ENCODE measurements at regions not wholly inside any gene's neighbourhood (a gene's known extent, or its start where the extent isn't known, plus 50 kb on each side); places are given as distances from the start of the nearest gene placed in this dataset.

DNA sequence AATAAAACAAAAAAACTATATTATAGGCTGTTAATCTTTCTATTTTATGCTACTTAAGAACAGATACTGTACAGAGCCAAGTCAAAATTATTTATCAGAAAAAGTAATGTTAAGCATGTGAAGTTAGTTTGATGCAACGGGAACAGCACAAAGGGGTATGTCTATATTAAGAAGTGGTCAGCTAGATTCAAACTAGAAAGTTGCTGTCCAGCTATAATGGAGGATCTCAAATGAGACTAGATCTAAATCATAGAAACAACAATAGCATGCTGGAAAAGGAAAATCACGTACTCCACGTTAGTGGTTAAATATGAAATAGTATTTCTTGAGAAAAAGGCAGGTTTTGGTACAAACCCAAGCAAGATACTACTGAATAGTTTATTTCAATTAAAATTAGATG is 1124.0 kb downstream of the GRIK2 start:
- TF ChIP-seq, protein P1, sequence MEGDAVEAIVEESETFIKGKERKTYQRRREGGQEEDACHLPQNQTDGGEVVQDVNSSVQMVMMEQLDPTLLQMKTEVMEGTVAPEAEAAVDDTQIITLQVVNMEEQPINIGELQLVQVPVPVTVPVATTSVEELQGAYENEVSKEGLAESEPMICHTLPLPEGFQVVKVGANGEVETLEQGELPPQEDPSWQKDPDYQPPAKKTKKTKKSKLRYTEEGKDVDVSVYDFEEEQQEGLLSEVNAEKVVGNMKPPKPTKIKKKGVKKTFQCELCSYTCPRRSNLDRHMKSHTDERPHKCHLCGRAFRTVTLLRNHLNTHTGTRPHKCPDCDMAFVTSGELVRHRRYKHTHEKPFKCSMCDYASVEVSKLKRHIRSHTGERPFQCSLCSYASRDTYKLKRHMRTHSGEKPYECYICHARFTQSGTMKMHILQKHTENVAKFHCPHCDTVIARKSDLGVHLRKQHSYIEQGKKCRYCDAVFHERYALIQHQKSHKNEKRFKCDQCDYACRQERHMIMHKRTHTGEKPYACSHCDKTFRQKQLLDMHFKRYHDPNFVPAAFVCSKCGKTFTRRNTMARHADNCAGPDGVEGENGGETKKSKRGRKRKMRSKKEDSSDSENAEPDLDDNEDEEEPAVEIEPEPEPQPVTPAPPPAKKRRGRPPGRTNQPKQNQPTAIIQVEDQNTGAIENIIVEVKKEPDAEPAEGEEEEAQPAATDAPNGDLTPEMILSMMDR (IDR thresholded peaks at IDR 0.05), result no peak
- TF ChIP-seq SIN3A (IDR thresholded peaks at IDR 0.05; ENCODE audit: borderline replicate concordance, insufficient read depth, low read depth, low read length) (no peak), TCF7L2 (IDR thresholded peaks at IDR 0.05; ENCODE audit: low read depth, low read length) (no peak), POLR2AphosphoS5 (IDR thresholded peaks at IDR 0.05; ENCODE audit: low read depth, low read length) (no peak)
- TF ChIP-seq, protein P2, sequence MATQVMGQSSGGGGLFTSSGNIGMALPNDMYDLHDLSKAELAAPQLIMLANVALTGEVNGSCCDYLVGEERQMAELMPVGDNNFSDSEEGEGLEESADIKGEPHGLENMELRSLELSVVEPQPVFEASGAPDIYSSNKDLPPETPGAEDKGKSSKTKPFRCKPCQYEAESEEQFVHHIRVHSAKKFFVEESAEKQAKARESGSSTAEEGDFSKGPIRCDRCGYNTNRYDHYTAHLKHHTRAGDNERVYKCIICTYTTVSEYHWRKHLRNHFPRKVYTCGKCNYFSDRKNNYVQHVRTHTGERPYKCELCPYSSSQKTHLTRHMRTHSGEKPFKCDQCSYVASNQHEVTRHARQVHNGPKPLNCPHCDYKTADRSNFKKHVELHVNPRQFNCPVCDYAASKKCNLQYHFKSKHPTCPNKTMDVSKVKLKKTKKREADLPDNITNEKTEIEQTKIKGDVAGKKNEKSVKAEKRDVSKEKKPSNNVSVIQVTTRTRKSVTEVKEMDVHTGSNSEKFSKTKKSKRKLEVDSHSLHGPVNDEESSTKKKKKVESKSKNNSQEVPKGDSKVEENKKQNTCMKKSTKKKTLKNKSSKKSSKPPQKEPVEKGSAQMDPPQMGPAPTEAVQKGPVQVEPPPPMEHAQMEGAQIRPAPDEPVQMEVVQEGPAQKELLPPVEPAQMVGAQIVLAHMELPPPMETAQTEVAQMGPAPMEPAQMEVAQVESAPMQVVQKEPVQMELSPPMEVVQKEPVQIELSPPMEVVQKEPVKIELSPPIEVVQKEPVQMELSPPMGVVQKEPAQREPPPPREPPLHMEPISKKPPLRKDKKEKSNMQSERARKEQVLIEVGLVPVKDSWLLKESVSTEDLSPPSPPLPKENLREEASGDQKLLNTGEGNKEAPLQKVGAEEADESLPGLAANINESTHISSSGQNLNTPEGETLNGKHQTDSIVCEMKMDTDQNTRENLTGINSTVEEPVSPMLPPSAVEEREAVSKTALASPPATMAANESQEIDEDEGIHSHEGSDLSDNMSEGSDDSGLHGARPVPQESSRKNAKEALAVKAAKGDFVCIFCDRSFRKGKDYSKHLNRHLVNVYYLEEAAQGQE (IDR thresholded peaks at IDR 0.05; ENCODE audit: insufficient read depth in 1 of 2, low read depth in 2 of 2, low read length in 1 of 2), result no peak

All from Panc1 (cell line).